Adipocyte (in vitro differentiated cells): ENCODE measurements at regions not wholly inside any gene's neighbourhood (a gene's known extent, or its start where the extent isn't known, plus 50 kb on each side); places are given as distances from the start of the nearest gene placed in this dataset.

ENCODE experiments used
- DNase-seq: peaks from one replicate; pipeline ENCODE4 v3.0.0-alpha.2; 2015; ENCODE audit warnings: low read depth
- H3K27me3 ChIP-seq: replicated peaks from 2 replicates; pipeline ENCODE4 v1.7.0; 2013; ENCODE audit warnings: mild to moderate bottlenecking, low read length, moderate library complexity; ENCODE audit not compliant: control insufficient read depth, insufficient read depth
- H3K36me3 ChIP-seq: 2 replicates; pipeline ENCODE4 v1.7.0; 2013; ENCODE audit warnings: low read length, mild to moderate bottlenecking, moderate library complexity; ENCODE audit not compliant: control insufficient read depth, insufficient read depth, severe bottlenecking
- H3K4me1 ChIP-seq: 2 replicates; pipeline ENCODE4 v1.7.0; 2013; ENCODE audit warnings: mild to moderate bottlenecking, low read length, moderate library complexity; ENCODE audit not compliant: control insufficient read depth, insufficient read depth
- H3K4me3 ChIP-seq: 2 replicates; pipeline ENCODE4 v1.7.0; 2013; ENCODE audit warnings: mild to moderate bottlenecking, low read length, moderate library complexity
- H3K9ac ChIP-seq: 2 replicates; pipeline ENCODE4 v1.7.0; 2013; ENCODE audit warnings: mild to moderate bottlenecking, low read length, moderate library complexity
- H3K9me3 ChIP-seq: 2 replicates; pipeline ENCODE4 v1.7.0; 2013; ENCODE audit warnings: mild to moderate bottlenecking, low read length, moderate library complexity; ENCODE audit not compliant: control insufficient read depth

DNA sequence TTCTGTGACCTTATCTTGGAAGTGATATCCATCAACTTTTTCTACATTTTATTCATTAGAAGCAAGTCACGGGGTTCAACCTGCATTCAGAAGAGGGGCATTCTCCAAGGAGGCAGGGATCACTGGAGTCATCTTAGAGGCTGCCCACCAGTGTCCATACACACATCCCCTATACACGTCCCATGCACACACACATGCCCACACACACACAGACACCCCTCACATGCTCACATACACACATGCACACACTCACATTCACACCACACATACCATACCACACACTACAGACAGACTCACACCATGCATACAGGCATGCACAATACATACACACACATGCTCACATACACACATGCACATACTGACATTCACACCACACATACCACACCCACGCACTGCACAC, 884.7 kb downstream of the TBC1D22A start:
- DNase-seq: no peak
- H3K4me3 ChIP-seq: no peak overlapping the region
- peaks cover 4% of the 10 kb centered on the region for H3K9me3 ChIP-seq
- no peaks in the 10 kb centered on the region for H3K36me3 ChIP-seq
- H3K27me3 ChIP-seq: no peaks in the 10 kb centered on the region
- H3K4me1 ChIP-seq: no peaks in the 10 kb centered on the region
- no peak overlapping the region for H3K9ac ChIP-seq

DNA sequence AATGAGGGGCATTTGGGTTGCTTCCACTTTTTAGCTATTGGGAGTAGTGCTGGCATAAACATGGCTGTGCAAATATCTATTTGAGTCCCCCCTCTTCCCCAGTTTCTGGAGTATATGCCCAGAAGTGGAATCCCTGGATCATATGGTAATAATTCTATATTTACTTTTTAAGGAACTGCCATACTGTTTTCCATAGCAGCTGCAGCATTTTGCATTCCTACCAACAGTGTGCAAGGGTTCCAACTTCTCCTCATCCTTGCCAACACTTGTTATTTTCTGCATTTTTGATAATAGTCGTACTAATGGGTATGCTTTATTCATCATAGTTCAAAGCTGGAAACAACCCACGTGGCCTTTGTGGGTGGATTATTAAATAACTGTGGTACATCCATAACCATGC, 883.5 kb downstream of the TBC1D22A start:
- no peak for DNase-seq
- Histone ChIP-seq H3K4me3 (no peak overlapping the region), H3K36me3 (no peaks in the 10 kb centered on the region), H3K27me3 (no peaks in the 10 kb centered on the region), H3K9ac (no peak overlapping the region), H3K4me1 (no peaks in the 10 kb centered on the region), H3K9me3 (peaks cover 4% of the 10 kb centered on the region)

DNA sequence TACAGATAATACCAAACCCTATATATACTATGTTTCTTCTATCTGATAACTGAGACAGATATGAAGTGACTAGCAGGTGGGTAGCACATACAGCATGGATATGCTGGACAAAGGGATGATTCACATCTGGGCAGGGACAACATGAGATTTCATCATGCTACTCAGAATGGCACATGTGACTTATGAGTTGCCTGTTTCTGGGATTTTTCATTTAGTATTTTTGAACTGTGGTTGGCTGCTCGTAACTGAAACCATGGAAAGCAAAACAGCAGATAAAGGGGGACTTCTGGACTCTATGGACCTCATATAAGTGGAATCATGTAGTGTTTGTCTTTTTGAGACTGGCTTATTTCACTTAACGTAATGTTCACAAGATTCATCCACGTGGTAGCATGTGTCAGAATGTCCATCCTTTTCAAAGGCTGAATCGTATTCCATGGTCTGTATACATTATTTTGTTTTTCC, 883.0 kb downstream of the TBC1D22A start:
- Histone ChIP-seq H3K9ac (no peak overlapping the region), H3K4me1 (no peaks in the 10 kb centered on the region), H3K9me3 (peaks cover 4% of the 10 kb centered on the region), H3K4me3 (no peak overlapping the region), H3K36me3 (no peaks in the 10 kb centered on the region), H3K27me3 (no peaks in the 10 kb centered on the region)
- DNase-seq: no peak

DNA sequence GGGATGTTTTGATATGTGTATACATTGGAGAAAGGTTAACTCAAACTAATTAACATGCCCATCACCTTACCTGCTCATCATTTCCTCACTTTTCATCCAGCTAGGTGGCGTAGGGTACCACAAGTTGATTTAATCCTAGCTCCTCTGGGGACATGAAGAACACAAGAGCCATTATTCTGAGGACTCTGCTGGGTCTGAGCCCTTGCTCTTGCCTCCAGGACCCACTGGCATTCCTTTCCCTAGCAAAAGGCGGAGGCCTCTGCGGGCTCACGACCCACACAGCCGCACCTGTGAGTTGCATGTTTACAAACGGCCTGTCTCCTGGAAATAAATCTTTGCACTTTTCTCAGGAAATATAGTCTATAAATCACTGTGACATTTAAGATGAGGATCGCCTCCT, 871.9 kb downstream of the TBC1D22A start:
- Histone ChIP-seq H3K4me3 (no peak overlapping the region), H3K4me1 (no peaks in the 10 kb centered on the region), H3K36me3 (no peaks in the 10 kb centered on the region), H3K9ac (no peak overlapping the region), H3K27me3 (no peaks in the 10 kb centered on the region), H3K9me3 (peaks cover 20% of the 10 kb centered on the region)
- DNase-seq: no peak

DNA sequence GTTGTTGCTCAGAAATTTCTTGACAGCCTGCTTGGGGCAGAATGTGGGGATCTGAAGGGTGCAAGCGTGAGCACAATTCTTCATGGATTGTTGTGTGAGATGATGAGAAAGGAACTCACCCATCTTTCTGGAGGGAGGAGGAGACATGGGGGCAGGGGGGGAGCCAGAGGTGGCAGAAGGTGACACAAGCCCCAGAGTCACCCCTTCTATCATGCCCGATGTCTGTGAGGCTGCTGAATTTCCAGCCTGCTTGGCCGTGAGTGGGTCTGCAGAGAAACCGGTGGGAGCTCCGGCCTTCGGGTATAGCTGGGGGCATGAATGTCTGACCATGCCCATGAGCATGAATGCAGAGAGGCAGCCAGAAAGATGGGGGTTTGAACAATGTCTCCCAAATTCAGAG, 870.7 kb downstream of the TBC1D22A start:
- H3K9me3 ChIP-seq: peaks cover 14% of the 10 kb centered on the region
- no peaks in the 10 kb centered on the region for H3K4me1 ChIP-seq
- no peaks in the 10 kb centered on the region for H3K36me3 ChIP-seq
- H3K4me3 ChIP-seq: no peak overlapping the region
- no peak for DNase-seq
- no peaks in the 10 kb centered on the region for H3K27me3 ChIP-seq
- no peak overlapping the region for H3K9ac ChIP-seq

DNA sequence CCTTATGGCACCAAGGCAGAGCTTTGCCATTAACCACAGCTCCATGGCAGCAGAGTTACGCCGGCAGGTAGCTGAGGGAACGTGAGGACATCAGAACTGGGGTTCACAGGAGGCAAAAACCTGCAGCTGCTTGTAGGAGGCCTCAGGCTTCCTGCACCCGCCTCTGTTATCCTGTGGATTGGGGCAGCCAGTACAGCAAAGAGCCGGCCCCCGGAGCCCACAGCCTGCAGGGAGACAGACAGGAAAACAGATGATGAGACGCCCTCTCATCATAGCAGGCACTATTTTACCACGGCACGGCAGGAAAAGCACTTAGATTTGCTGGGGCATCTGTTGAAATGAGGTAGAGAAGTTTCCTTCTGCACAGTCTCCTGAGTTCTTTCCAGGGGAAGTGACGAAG, 870.3 kb downstream of the TBC1D22A start:
- Histone ChIP-seq H3K9me3 (peaks cover 10% of the 10 kb centered on the region), H3K27me3 (no peaks in the 10 kb centered on the region), H3K4me1 (no peaks in the 10 kb centered on the region), H3K36me3 (no peaks in the 10 kb centered on the region), H3K9ac (no peak overlapping the region), H3K4me3 (no peak overlapping the region)
- no peak for DNase-seq

DNA sequence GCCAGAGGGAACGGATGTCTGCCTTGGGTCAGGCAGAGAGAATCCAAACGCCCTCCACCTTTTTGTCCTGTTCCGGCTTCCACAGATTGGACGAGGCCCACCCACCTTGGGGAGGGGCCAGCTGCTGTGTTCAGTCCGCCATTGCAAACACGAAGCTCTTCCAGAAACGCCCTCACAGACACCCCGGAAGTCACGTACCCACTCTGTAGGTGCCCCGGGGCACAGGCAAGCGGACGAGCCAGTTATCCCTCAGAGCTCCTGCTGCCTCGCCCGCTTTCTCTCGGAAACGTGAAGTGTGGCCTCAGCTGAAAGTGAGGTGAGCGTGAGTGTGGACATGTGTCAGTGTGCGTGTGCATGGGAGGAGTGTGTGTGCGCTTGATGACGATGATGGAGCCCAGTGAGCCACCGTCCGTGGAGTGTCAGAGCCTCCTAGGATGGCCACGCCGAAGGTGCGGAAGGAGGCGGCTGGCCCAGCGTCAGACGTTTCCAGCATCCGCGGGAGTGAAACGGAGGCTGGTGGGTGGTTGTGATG, 869.2 kb downstream of the TBC1D22A start:
- Histone ChIP-seq H3K36me3 (no peaks in the 10 kb centered on the region), H3K27me3 (peaks cover 1% of the 10 kb centered on the region), H3K4me3 (no peak overlapping the region), H3K4me1 (no peaks in the 10 kb centered on the region), H3K9ac (no peak overlapping the region), H3K9me3 (peaks cover 7% of the 10 kb centered on the region)
- no peak for DNase-seq

DNA sequence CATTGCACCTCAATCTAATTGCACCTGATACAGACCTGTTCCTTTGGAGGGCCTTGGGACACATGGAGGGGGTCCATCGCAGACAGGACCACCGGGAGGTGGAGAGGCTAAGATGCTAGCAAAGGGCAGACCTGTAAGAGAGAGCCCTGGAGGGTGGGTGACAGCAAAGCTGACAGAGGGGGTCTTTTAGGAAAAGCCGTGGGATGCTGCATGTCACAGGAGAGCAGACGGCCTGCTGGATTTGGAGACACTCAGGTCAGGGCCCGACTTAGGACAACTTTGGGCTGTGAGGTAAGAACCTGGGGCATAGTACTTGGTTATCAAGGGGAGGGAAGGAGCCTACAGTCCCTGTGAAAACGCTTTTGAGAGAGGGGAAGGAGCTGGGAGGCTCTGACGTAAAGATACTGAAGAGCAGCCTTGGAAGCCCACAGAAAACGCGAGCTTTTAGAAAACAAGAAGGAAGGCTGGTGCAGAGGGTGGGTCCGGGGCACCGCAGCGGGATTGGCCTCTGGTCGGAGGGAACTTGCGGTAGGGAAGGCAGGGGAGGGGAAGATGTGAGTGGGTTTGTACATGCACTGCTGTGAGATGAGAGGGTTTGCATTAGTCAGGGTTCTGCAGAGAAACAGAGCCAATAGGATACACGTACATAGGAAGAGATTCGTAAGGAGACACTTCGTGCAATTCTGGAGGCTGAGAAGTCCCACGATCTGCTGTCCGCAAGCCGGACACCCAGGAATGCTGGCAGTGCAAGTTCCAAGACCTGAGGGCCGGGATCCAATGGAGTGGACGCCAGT, 868.5 kb downstream of the TBC1D22A start:
- peaks cover 4% of the 10 kb centered on the region for H3K27me3 ChIP-seq
- H3K9me3 ChIP-seq: peaks cover 5% of the 10 kb centered on the region
- no peak for DNase-seq
- H3K4me3 ChIP-seq: no peak overlapping the region
- H3K4me1 ChIP-seq: no peaks in the 10 kb centered on the region
- no peaks in the 10 kb centered on the region for H3K36me3 ChIP-seq
- no peak overlapping the region for H3K9ac ChIP-seq

DNA sequence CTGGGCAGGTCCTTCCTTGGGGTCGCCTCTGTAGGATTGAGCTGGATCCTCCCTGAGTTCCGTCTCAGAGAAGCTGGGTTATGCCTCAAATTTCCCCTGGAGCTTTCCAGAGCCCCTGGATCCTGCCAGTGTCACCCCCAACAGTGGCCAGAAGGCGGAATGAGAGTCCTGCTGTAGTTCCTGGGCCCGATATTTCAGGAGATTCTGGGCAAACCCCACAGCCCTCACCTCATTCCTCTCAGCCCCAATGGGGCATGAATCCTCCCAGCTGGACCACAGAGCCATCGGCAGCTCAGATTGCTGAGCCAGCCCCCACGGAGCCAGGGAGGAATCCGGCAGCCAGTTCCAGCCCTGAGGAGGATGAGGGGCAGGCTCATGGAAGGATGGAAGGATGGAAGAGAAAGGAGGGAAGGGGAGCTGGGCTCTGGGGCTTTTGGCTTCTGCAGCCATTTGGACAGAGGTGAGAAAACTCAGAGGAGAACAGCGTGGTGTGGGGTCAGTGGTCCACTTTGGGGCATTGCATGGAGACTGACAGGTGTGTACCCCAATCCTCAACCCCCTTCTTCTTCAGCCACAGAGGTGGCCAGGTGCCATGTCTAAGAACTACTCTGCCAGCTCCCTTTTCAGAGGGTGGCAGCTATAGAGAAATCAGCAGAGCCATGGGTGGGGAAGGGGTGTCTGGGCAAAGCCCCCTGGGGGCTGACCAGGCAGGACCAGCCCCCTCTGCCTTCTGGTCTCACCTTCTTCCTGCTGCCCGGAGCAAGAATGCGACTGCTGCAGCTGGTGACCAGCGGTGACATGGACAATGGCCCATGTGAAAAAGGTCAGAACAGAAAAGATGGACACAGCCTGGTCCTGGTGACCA, 867.6 kb downstream of the TBC1D22A start:
- no peak for DNase-seq
- Histone ChIP-seq H3K27me3 (peaks cover 7% of the 10 kb centered on the region), H3K9me3 (peaks cover 3% of the 10 kb centered on the region), H3K4me3 (no peak overlapping the region), H3K9ac (no peak overlapping the region), H3K36me3 (no peaks in the 10 kb centered on the region), H3K4me1 (no peaks in the 10 kb centered on the region)

DNA sequence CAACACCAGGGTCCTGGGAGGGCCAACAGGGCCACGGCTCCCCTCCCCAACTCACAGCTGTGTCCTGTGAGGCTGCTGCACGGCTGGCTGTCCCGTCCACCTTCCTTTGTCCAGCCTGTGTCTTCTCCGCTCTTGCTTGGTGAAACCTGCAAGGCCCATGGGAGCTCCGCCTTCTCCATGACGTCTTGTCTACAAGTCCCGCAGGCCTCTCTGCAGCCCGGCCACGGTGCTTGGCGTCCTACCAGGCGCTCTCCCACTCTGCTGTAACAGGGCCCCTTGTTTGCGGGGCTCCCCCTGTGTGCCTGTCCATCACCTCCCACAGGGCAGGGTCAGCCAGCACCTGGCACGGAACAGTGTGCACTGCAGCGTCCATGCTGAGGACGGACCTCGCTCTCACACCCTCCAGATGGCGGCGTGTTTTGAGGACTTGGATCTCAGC, 866.8 kb downstream of the TBC1D22A start:
- no peak for DNase-seq
- no peaks in the 10 kb centered on the region for H3K36me3 ChIP-seq
- H3K9ac ChIP-seq: no peak overlapping the region
- no peaks in the 10 kb centered on the region for H3K4me1 ChIP-seq
- H3K4me3 ChIP-seq: no peak overlapping the region
- peaks cover 3% of the 10 kb centered on the region for H3K9me3 ChIP-seq
- peaks cover 7% of the 10 kb centered on the region for H3K27me3 ChIP-seq
